Stimulated activated naive CD8-positive, alpha-beta T cell treated with anti-CD3 and anti-CD28 coated beads, Interleukin-15, amount 100 ng/mL, for 72 hours (primary cell): ENCODE measurements at regions not wholly inside any gene's neighbourhood (a gene's known extent, or its start where the extent isn't known, plus 50 kb on each side); places are given as distances from the start of the nearest gene placed in this dataset.
"Not testable (repeated sequence)": the region's sequence is repeated elsewhere in the genome, so short reads cannot be mapped to it uniquely, and the experiment has no call there.

ENCODE experiments used
- ATAC-seq: fragments of 150-1000 bp; cut with Tn5 transposase; 2 replicates; pipeline ENCODE4 v1.10.0; 2021; ENCODE audit warnings: mild to moderate bottlenecking, moderate library complexity
- DNase-seq, 2 donors: peaks; one replicate each; pipeline ENCODE4 v3.0.0; 2021 to 2022
- H3K27ac Mint-ChIP-seq, 2 donors: one replicate each; pipeline ENCODE4 v1.8.0; 2022; ENCODE audit warnings: mild to moderate bottlenecking in 2 of 2, mixed read lengths in 2 of 2, moderate library complexity in 2 of 2
- H3K27me3 Mint-ChIP-seq: one replicate; pipeline ENCODE4 v1.8.0; 2022; ENCODE audit warnings: mixed read lengths
- H3K4me1 Mint-ChIP-seq: one replicate; pipeline ENCODE4 v1.8.0; 2022; ENCODE audit warnings: mild to moderate bottlenecking, mixed read lengths
- H3K4me3 Mint-ChIP-seq, 2 donors: one replicate each; pipeline ENCODE4 v1.8.0; 2022; ENCODE audit warnings: mild to moderate bottlenecking in 2 of 2, mixed read lengths in 2 of 2, moderate library complexity in 1 of 2
- H3K9me3 Mint-ChIP-seq, 2 donors: one replicate each; pipeline ENCODE4 v1.8.0; 2022; ENCODE audit warnings: mixed read lengths in 2 of 2

GRCh38 chr20:55684578-55684977 lies 320.7 kb downstream of the CBLN4 start:
- Mint-ChIP-seq H3K4me3 (no peak overlapping the region), H3K4me1 (no peaks in the 10 kb centered on the region), H3K27ac (no peak overlapping the region), H3K9me3 (no peaks in the 10 kb centered on the region), H3K27me3 (no peaks in the 10 kb centered on the region)
- DNase-seq (no peak), ATAC-seq (no peak)

GRCh38 chr20:55678970-55679667 lies 326.2 kb downstream of the CBLN4 start:
- no peak overlapping the region for H3K27ac Mint-ChIP-seq
- DNase-seq = no peak
- H3K4me3 Mint-ChIP-seq = no peak overlapping the region
- ATAC-seq = no peak
- no peaks in the 10 kb centered on the region for H3K4me1 Mint-ChIP-seq
- H3K27me3 Mint-ChIP-seq = no peaks in the 10 kb centered on the region
- H3K9me3 Mint-ChIP-seq = no peaks in the 10 kb centered on the region

GRCh38 chr20:55678126-55678525 lies 327.2 kb downstream of the CBLN4 start:
- Mint-ChIP-seq H3K4me1 (no peaks in the 10 kb centered on the region), H3K27me3 (no peaks in the 10 kb centered on the region), H3K27ac (no peak overlapping the region), H3K4me3 (no peak overlapping the region), H3K9me3 (no peaks in the 10 kb centered on the region)
- DNase-seq = no peak
- ATAC-seq = no peak

GRCh38 chr20:55677011-55677410 lies 328.3 kb downstream of the CBLN4 start:
- no peak overlapping the region for H3K4me3 Mint-ChIP-seq
- ATAC-seq (no peak), DNase-seq (no peak)
- H3K27ac Mint-ChIP-seq = no peak overlapping the region
- H3K4me1 Mint-ChIP-seq = no peaks in the 10 kb centered on the region
- no peaks in the 10 kb centered on the region for H3K27me3 Mint-ChIP-seq
- H3K9me3 Mint-ChIP-seq = no peaks in the 10 kb centered on the region

GRCh38 chr20:55676097-55676496 lies 329.2 kb downstream of the CBLN4 start:
- peaks cover 0 to 6% of the 10 kb centered on the region in 2 donors for H3K9me3 Mint-ChIP-seq
- H3K27me3 Mint-ChIP-seq = no peaks in the 10 kb centered on the region
- H3K27ac Mint-ChIP-seq = no peak overlapping the region
- ATAC-seq (no peak), DNase-seq (no peak)
- no peak overlapping the region for H3K4me3 Mint-ChIP-seq
- no peaks in the 10 kb centered on the region for H3K4me1 Mint-ChIP-seq

- DNase-seq = no peak
- H3K27me3 Mint-ChIP-seq = no peaks in the 10 kb centered on the region
- peaks cover 0 to 7% of the 10 kb centered on the region in 2 donors for H3K9me3 Mint-ChIP-seq
- H3K4me3 Mint-ChIP-seq = no peak overlapping the region
- H3K4me1 Mint-ChIP-seq = no peaks in the 10 kb centered on the region
- no peak for ATAC-seq
- no peak overlapping the region for H3K27ac Mint-ChIP-seq
These were observed 336.7 kb downstream of the CBLN4 start for GRCh38 chr20:55668631-55669030.

GRCh38 chr20:55667955-55668354 lies 337.4 kb downstream of the CBLN4 start:
- no peak for ATAC-seq
- no peak overlapping the region for H3K4me3 Mint-ChIP-seq
- H3K4me1 Mint-ChIP-seq = no peaks in the 10 kb centered on the region
- peaks cover 0 to 7% of the 10 kb centered on the region in 2 donors for H3K9me3 Mint-ChIP-seq
- no peak for DNase-seq
- H3K27me3 Mint-ChIP-seq = no peaks in the 10 kb centered on the region
- no peak overlapping the region for H3K27ac Mint-ChIP-seq

- no peak overlapping the region for H3K4me3 Mint-ChIP-seq
- no peak for ATAC-seq
- DNase-seq = no peak
- H3K27ac Mint-ChIP-seq = no peak overlapping the region
- H3K9me3 Mint-ChIP-seq = peaks cover 0 to 7% of the 10 kb centered on the region in 2 donors
- H3K4me1 Mint-ChIP-seq = no peaks in the 10 kb centered on the region
- no peaks in the 10 kb centered on the region for H3K27me3 Mint-ChIP-seq
These were observed 338.3 kb downstream of the CBLN4 start for GRCh38 chr20:55667024-55667423.

- no peak for DNase-seq
- Mint-ChIP-seq H3K4me1 (no peaks in the 10 kb centered on the region), H3K27me3 (no peaks in the 10 kb centered on the region), H3K4me3 (no peak overlapping the region), H3K9me3 (peaks cover 6 to 10% of the 10 kb centered on the region in 2 donors), H3K27ac (no peak overlapping the region)
- no peak for ATAC-seq
These were observed 349.0 kb downstream of the CBLN4 start for GRCh38 chr20:55656231-55656775.

GRCh38 chr20:55650657-55651360 lies 354.5 kb downstream of the CBLN4 start:
- H3K27me3 Mint-ChIP-seq = no peaks in the 10 kb centered on the region
- DNase-seq = no peak
- H3K27ac Mint-ChIP-seq = no peak overlapping the region
- H3K4me1 Mint-ChIP-seq = no peaks in the 10 kb centered on the region
- no peak for ATAC-seq
- no peak overlapping the region for H3K4me3 Mint-ChIP-seq
- H3K9me3 Mint-ChIP-seq = peaks cover 8 to 12% of the 10 kb centered on the region in 2 donors

- DNase-seq (no peak), ATAC-seq (no peak)
- Mint-ChIP-seq H3K27me3 (no peaks in the 10 kb centered on the region), H3K4me3 (no peak overlapping the region), H3K27ac (no peak overlapping the region), H3K9me3 (peaks cover 8 to 12% of the 10 kb centered on the region in 2 donors), H3K4me1 (no peaks in the 10 kb centered on the region)
These were observed 356.1 kb downstream of the CBLN4 start for GRCh38 chr20:55649254-55649653.

- H3K27ac Mint-ChIP-seq = no peak overlapping the region
- DNase-seq = no peak
- ATAC-seq = no peak
- no peak overlapping the region for H3K4me3 Mint-ChIP-seq
- peaks cover 12 to 14% of the 10 kb centered on the region in 2 donors for H3K9me3 Mint-ChIP-seq
- no peaks in the 10 kb centered on the region for H3K27me3 Mint-ChIP-seq
- no peaks in the 10 kb centered on the region for H3K4me1 Mint-ChIP-seq
These were observed 358.5 kb downstream of the CBLN4 start for GRCh38 chr20:55646851-55647250.

GRCh38 chr20:55641497-55641896 lies 363.8 kb downstream of the CBLN4 start:
- no peaks in the 10 kb centered on the region for H3K27me3 Mint-ChIP-seq
- H3K4me1 Mint-ChIP-seq = no peaks in the 10 kb centered on the region
- H3K27ac Mint-ChIP-seq = no peak overlapping the region
- ATAC-seq = no peak
- H3K9me3 Mint-ChIP-seq = peaks cover 0 to 14% of the 10 kb centered on the region in 2 donors
- no peak overlapping the region for H3K4me3 Mint-ChIP-seq
- no peak for DNase-seq

GRCh38 chr20:55635870-55636269 lies 369.4 kb downstream of the CBLN4 start:
- ATAC-seq (no peak), DNase-seq (no peak)
- no peak overlapping the region for H3K4me3 Mint-ChIP-seq
- no peaks in the 10 kb centered on the region for H3K27me3 Mint-ChIP-seq
- no peaks in the 10 kb centered on the region for H3K4me1 Mint-ChIP-seq
- H3K27ac Mint-ChIP-seq = no peak overlapping the region
- peaks cover 0 to 8% of the 10 kb centered on the region in 2 donors for H3K9me3 Mint-ChIP-seq

GRCh38 chr20:55632592-55632991 lies 372.7 kb downstream of the CBLN4 start:
- Mint-ChIP-seq H3K4me3 (no peak overlapping the region), H3K27ac (no peak overlapping the region)

GRCh38 chr20:55629143-55629542 lies 376.2 kb downstream of the CBLN4 start:
- H3K4me3 Mint-ChIP-seq, DNase-seq, H3K4me1 Mint-ChIP-seq, H3K27me3 Mint-ChIP-seq, ATAC-seq, H3K9me3 Mint-ChIP-seq, H3K27ac Mint-ChIP-seq: not testable (repeated sequence)

More at GRCh38 chr20:55632592-55632991, 372.7 kb downstream of the CBLN4 start:
- DNase-seq (no peak), ATAC-seq (no peak)
- no peaks in the 10 kb centered on the region for H3K4me1 Mint-ChIP-seq
- no peaks in the 10 kb centered on the region for H3K27me3 Mint-ChIP-seq
- H3K9me3 Mint-ChIP-seq = peaks cover 0 to 8% of the 10 kb centered on the region in 2 donors
